ENCODE measurements at regions not wholly inside any gene's neighbourhood (a gene's known extent, or its start where the extent isn't known, plus 50 kb on each side); places are given as distances from the start of the nearest gene placed in this dataset.
"Not testable (repeated sequence)": the region's sequence is repeated elsewhere in the genome, so short reads cannot be mapped to it uniquely, and the experiment has no call there.

- no peak for ATAC-seq
Observed at GRCh38 chr4:149987330-149988086, 90.7 kb upstream of the DCLK2 start.

GRCh38 chr4:149988087-149988410 lies 90.2 kb upstream of the DCLK2 start:
- no peak for ATAC-seq

- peak; percentile 59 to 73 for ATAC-seq
Observed at GRCh38 chr4:149993030-149993429, 85.2 kb upstream of the DCLK2 start.

GRCh38 chr4:149995134-149995756 lies 83.0 kb upstream of the DCLK2 start:
- ATAC-seq, result no peak

- ATAC-seq, result peak; percentile 39 to 45
Observed at GRCh38 chr4:149997881-149998421, 80.3 kb upstream of the DCLK2 start.

GRCh38 chr4:149999485-150000074 lies 78.7 kb upstream of the DCLK2 start:
- no peak for ATAC-seq

- no peak for ATAC-seq
Observed at GRCh38 chr4:150001815-150002214, 76.4 kb upstream of the DCLK2 start.

- ATAC-seq, result no peak
Observed at GRCh38 chr4:150002561-150002960, 75.7 kb upstream of the DCLK2 start.

GRCh38 chr4:150004481-150004880 lies 73.8 kb upstream of the DCLK2 start:
- no peak for ATAC-seq

GRCh38 chr4:150005537-150005936 lies 72.7 kb upstream of the DCLK2 start:
- no peak for ATAC-seq

- no peak for ATAC-seq
Observed at GRCh38 chr4:150006197-150006596, 72.0 kb upstream of the DCLK2 start.

GRCh38 chr4:150007512-150007911 lies 70.7 kb upstream of the DCLK2 start:
- no peak for ATAC-seq

- ATAC-seq, result no peak
Observed at GRCh38 chr4:150008546-150008945, 69.7 kb upstream of the DCLK2 start.

GRCh38 chr4:150009533-150009932 lies 68.7 kb upstream of the DCLK2 start:
- ATAC-seq, result no peak

GRCh38 chr4:150010525-150011126 lies 67.6 kb upstream of the DCLK2 start:
- ATAC-seq, result no peak

- no peak for ATAC-seq
Observed at GRCh38 chr4:150012851-150013360, 65.3 kb upstream of the DCLK2 start.

- ATAC-seq, result not testable (repeated sequence)
Observed at GRCh38 chr4:150015910-150016309, 62.3 kb upstream of the DCLK2 start.

GRCh38 chr4:150016621-150017020 lies 61.6 kb upstream of the DCLK2 start:
- not testable (repeated sequence) for ATAC-seq

- ATAC-seq, result no peak
Observed at GRCh38 chr4:150018257-150018656, 60.0 kb upstream of the DCLK2 start.

- ATAC-seq, result no peak
Observed at GRCh38 chr4:150021483-150021882, 56.8 kb upstream of the DCLK2 start.

- no peak for ATAC-seq
Observed at GRCh38 chr4:150023489-150023888, 54.8 kb upstream of the DCLK2 start.

- not testable (repeated sequence) for ATAC-seq
Observed at GRCh38 chr4:150026987-150027386, 51.3 kb upstream of the DCLK2 start.
